Stimulated activated CD8-positive, alpha-beta memory T cell treated with anti-CD3 and anti-CD28 coated beads, Interleukin-7, amount 100 ng/mL, for 4 hours (primary cell): ENCODE measurements at regions not wholly inside any gene's neighbourhood (a gene's known extent, or its start where the extent isn't known, plus 50 kb on each side); places are given as distances from the start of the nearest gene placed in this dataset.
"Not testable (repeated sequence)": the region's sequence is repeated elsewhere in the genome, so short reads cannot be mapped to it uniquely, and the experiment has no call there.

ENCODE experiments used
- DNase-seq, 2 donors: peaks; one replicate each; pipeline ENCODE4 v3.0.0-alpha.2; 2020; ENCODE audit warnings: low read depth in 2 of 2

DNA sequence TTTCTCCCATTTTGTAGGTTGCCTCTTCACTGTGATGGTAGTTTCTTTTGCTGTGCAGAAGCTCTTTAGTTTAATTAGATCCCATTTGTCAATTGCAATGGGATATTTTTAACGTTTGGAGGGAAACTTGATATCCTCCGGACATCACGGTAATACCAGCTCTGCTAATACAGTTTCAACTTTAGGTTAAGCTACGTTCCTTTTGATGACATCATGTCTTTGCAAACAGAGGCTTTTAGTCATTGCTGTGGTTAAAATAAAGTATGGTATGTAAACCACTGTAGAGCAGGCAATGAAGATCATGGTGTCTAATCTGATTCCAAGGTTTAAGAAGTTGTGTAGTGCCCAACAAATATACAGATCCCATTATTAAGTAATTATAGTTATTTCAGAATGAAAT lies 168.0 kb upstream of the CHD6 start:
- no peak for DNase-seq

GRCh38 chr20:41784209-41784958 lies 166.2 kb upstream of the CHD6 start:
- no peak for DNase-seq

GRCh38 chr20:41783423-41784208 lies 165.4 kb upstream of the CHD6 start:
- no peak for DNase-seq

DNA sequence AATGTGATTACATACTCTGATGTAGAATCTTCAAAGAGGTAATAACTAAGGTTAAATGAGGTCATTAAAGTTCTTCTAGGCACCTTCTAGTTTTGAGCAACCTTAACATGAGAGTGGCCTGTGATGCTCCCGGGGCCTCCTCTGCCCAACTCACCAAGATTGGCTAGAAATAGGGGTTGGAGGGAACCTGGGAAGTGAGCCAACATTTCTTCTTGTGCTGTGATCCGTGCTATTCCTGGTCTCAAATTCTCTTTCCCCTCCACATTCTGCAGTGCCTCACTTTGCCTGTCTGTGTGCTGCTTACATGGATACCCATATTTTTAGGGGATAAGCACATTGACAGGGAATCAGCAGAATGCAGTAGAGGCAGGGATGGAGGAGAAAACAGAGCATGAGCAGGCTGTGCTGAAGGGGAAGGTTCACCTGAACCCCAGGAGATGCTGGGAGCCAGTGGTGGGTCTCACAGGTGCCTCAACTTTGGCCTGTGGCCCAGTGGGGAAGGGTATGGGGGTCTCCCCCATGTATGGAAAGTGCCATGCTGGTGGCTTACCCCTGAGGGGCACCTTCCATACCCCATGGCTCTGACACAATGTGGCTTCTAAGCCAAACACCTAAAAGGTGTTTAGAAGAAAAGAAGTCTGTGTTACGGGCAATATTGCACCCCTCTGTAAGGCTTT lies 164.7 kb upstream of the CHD6 start:
- DNase-seq: no peak

- no peak for DNase-seq
Measured at GRCh38 chr20:41782255-41782654, 164.1 kb upstream of the CHD6 start.

- DNase-seq: no peak
Measured at GRCh38 chr20:41776421-41776820, 158.2 kb upstream of the CHD6 start.

GRCh38 chr20:41774291-41774690 lies 156.1 kb upstream of the CHD6 start:
- no peak for DNase-seq

GRCh38 chr20:41770965-41771364 lies 152.8 kb upstream of the CHD6 start:
- no peak for DNase-seq

- DNase-seq: no peak
Measured at GRCh38 chr20:41770427-41770826, 152.2 kb upstream of the CHD6 start.

- no peak for DNase-seq
Measured at GRCh38 chr20:41769592-41770018, 151.4 kb upstream of the CHD6 start.

DNA sequence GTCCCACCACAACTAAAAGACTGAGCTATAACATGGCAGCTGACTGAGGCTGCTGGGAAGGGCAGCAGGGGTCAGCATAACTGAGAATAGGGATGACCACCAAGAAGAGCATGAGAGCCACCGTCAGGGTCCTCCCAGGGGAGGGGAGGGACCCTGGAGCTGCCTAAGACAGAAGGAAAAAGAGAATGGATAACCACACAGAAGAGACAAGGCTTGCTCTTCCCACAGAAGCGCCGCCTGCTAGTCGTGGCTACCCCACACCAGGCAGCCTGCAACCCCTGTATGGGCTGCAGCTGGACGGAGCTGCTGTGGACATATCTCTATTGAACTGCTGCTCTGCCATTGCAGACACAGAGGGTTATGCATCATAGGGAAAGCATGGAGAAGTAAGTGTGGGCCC lies 132.0 kb upstream of the CHD6 start:
- DNase-seq: no peak

- no peak for DNase-seq
Measured at GRCh38 chr20:41748756-41749582, 130.8 kb upstream of the CHD6 start.

GRCh38 chr20:41748051-41748450 lies 129.9 kb upstream of the CHD6 start:
- no peak for DNase-seq

DNA sequence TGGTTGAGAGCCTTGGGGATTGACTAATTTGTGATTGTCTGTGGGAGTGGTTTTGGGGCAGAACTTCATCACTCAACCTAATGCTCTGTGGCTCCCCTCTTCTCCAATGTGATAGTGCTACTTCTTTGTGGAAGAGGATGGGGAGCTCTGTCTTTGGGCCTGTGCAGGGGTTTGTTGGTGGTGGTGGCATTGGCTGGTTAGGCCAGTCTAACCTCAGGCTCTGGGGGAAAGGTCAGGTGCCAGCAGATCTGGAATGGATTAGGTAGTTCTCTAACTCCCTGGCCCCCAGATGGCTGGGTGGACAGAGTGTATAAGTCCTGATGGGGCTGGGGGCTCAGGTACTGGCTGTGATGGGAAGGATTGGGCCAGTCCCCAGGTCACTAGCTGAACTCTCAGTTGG lies 129.0 kb upstream of the CHD6 start:
- DNase-seq: no peak

GRCh38 chr20:41746635-41747034 lies 128.5 kb upstream of the CHD6 start:
- DNase-seq: no peak

GRCh38 chr20:41738604-41739206 lies 120.5 kb upstream of the CHD6 start:
- DNase-seq: no peak

GRCh38 chr20:41735949-41736348 lies 117.8 kb upstream of the CHD6 start:
- DNase-seq: no peak

DNA sequence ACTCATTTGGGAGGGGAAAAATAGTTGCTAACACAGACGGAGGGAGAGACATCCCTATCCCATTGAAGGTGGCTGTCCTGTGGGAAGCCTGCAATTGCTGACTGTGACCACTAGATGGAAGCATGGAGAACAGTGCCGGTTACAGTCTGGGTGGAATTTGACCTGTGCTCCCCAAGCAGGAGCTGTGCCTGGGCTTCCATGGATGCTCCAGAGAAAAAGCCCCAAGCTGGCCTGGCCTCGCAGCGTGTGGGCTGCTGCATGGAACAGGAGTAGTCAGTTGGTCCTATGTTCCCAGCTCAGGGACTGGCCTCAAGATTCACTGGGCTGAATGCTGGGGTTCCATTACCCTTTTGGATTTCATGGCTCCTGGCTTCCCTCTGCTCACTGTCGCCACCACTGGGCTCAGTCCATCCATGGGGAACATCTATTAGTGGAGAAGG lies 116.3 kb upstream of the CHD6 start:
- DNase-seq: no peak

- DNase-seq: no peak
Measured at GRCh38 chr20:41733151-41733550, 115.0 kb upstream of the CHD6 start.

GRCh38 chr20:41731198-41731597 lies 113.0 kb upstream of the CHD6 start:
- not testable (repeated sequence) for DNase-seq

- not testable (repeated sequence) for DNase-seq
Measured at GRCh38 chr20:41727681-41728080, 109.5 kb upstream of the CHD6 start.
